ENCODE measurements at regions not wholly inside any gene's neighbourhood (a gene's known extent, or its start where the extent isn't known, plus 50 kb on each side); places are given as distances from the start of the nearest gene placed in this dataset.

GRCh38 chr9:82650368-82650767 is 412.6 kb downstream of the RASEF start:
- H3K27me3 ChIP-seq, result no peaks in the 10 kb centered on the region
- H3K4me1 ChIP-seq, result no peaks in the 10 kb centered on the region
- intact Hi-C loops (cut with DNase I), result no loop called here
- whole genome bisulfite sequencing, 2 donors, result 84 to 91% methylated on average over 3 of the region's 3 CpGs
- no peak overlapping the region for H3K4me3 ChIP-seq
- DNase-seq, result no peak
- no peak overlapping the region for H3K27ac ChIP-seq
- peaks cover 0 to 3% (median 0%) of the 10 kb centered on the region in 4 donors for H3K9me3 ChIP-seq
- H3K36me3 ChIP-seq, result no peaks in the 10 kb centered on the region
- TF ChIP-seq POLR2A (IDR thresholded peaks at IDR 0.05) (no peak), EP300 (IDR thresholded peaks at IDR 0.05) (no peak)

GRCh38 chr9:82651474-82651873 is 411.5 kb downstream of the RASEF start:
- 87 to 89% methylated on average over 2 of the region's 2 CpGs for WGBS, 2 donors

GRCh38 chr9:82665324-82665723 is 397.6 kb downstream of the RASEF start:
- 11 to 52% methylated on average over 3 of the region's 3 CpGs for WGBS, 2 donors
- Histone ChIP-seq H3K27ac (no peak overlapping the region), H3K9me3 (no peaks in the 10 kb centered on the region), H3K27me3 (no peaks in the 10 kb centered on the region), H3K36me3 (no peaks in the 10 kb centered on the region), H3K4me3 (no peak overlapping the region), H3K4me1 (no peaks in the 10 kb centered on the region)
- TF ChIP-seq CTCF (IDR thresholded peaks at IDR 0.05) (no peak), POLR2A (IDR thresholded peaks at IDR 0.05) (no peak), EP300 (IDR thresholded peaks at IDR 0.05) (no peak), POLR2AphosphoS5 (IDR thresholded peaks at IDR 0.05) (no peak)
- no peak for DNase-seq
- intact Hi-C loops (cut with DNase I), result no loop called here

More at GRCh38 chr9:82651474-82651873, 411.5 kb downstream of the RASEF start:
- Histone ChIP-seq H3K36me3 (no peaks in the 10 kb centered on the region), H3K9me3 (peaks cover 0 to 3% (median 0%) of the 10 kb centered on the region in 4 donors), H3K27me3 (no peaks in the 10 kb centered on the region), H3K4me3 (no peak overlapping the region), H3K27ac (no peak overlapping the region), H3K4me1 (no peaks in the 10 kb centered on the region)
- intact Hi-C loops (cut with DNase I), result no loop called here
- no peak for TF ChIP-seq EP300 (IDR thresholded peaks at IDR 0.05)
- TF ChIP-seq POLR2A (IDR thresholded peaks at IDR 0.05), result no peak
- DNase-seq, result no peak

GRCh38 chr9:82668689-82669199 is 394.2 kb downstream of the RASEF start:
- intact Hi-C loops (cut with DNase I), result no loop called here
- H3K9me3 ChIP-seq, result no peaks in the 10 kb centered on the region
- WGBS, 2 donors, result 90 to 94% methylated on average over 5 of the region's 5 CpGs
- no peaks in the 10 kb centered on the region for H3K36me3 ChIP-seq
- H3K4me1 ChIP-seq, result no peaks in the 10 kb centered on the region
- H3K27ac ChIP-seq, result no peak overlapping the region
- no peak for TF ChIP-seq CTCF (IDR thresholded peaks at IDR 0.05)
- TF ChIP-seq EP300 (IDR thresholded peaks at IDR 0.05), result no peak
- TF ChIP-seq POLR2AphosphoS5 (IDR thresholded peaks at IDR 0.05), result no peak
- TF ChIP-seq POLR2A (IDR thresholded peaks at IDR 0.05), result no peak
- no peak overlapping the region for H3K4me3 ChIP-seq
- no peaks in the 10 kb centered on the region for H3K27me3 ChIP-seq
- no peak for DNase-seq

GRCh38 chr9:82670000-82670399 is 392.9 kb downstream of the RASEF start:
- Histone ChIP-seq H3K27ac (no peak overlapping the region), H3K27me3 (no peaks in the 10 kb centered on the region), H3K4me1 (no peaks in the 10 kb centered on the region), H3K36me3 (no peaks in the 10 kb centered on the region), H3K9me3 (no peaks in the 10 kb centered on the region), H3K4me3 (no peak overlapping the region)
- TF ChIP-seq CTCF (IDR thresholded peaks at IDR 0.05), result no peak
- no peak for TF ChIP-seq EP300 (IDR thresholded peaks at IDR 0.05)
- TF ChIP-seq POLR2A (IDR thresholded peaks at IDR 0.05), result no peak
- TF ChIP-seq POLR2AphosphoS5 (IDR thresholded peaks at IDR 0.05), result no peak
- intact Hi-C loops (cut with DNase I), result no loop called here
- DNase-seq, result no peak
- WGBS, 2 donors, result 85 to 86% methylated on average over 3 of the region's 3 CpGs

- WGBS, 2 donors, result 87 to 89% methylated on average over 1 of the region's 1 CpG
- intact Hi-C loops (cut with DNase I), result no loop called here
- Histone ChIP-seq H3K9me3 (no peaks in the 10 kb centered on the region), H3K4me3 (no peak overlapping the region), H3K36me3 (no peaks in the 10 kb centered on the region), H3K27ac (no peak overlapping the region), H3K4me1 (no peaks in the 10 kb centered on the region), H3K27me3 (no peaks in the 10 kb centered on the region)
- DNase-seq, result no peak
- TF ChIP-seq CTCF (IDR thresholded peaks at IDR 0.05), result no peak
- TF ChIP-seq POLR2AphosphoS5 (IDR thresholded peaks at IDR 0.05), result no peak
- TF ChIP-seq EP300 (IDR thresholded peaks at IDR 0.05), result no peak
- TF ChIP-seq POLR2A (IDR thresholded peaks at IDR 0.05), result no peak
These were observed 392.2 kb downstream of the RASEF start for GRCh38 chr9:82670726-82671125.
